GM12878 (cell line): ENCODE measurements at regions not wholly inside any gene's neighbourhood (a gene's known extent, or its start where the extent isn't known, plus 50 kb on each side); places are given as distances from the start of the nearest gene placed in this dataset.

Experiments used
- SREBF2 ChIP-seq: IDR thresholded peaks from 2 replicates; pipeline ENCODE4 v1.6.1; 2012; ENCODE audit warnings: mild to moderate bottlenecking, low read length
- ZNF217 ChIP-seq: fragments of 450-650 bp; IDR thresholded peaks from 2 replicates; pipeline ENCODE4 v1.6.1; 2017; ENCODE audit warnings: antibody characterized with exemption, mild to moderate bottlenecking
- TF ChIP-seq, protein P1 (sequence below), 3 experiments: IDR thresholded peaks in 2 of 3; conservative IDR thresholded peaks in 1 of 3; 2 replicates each; pipeline ENCODE4 v1.5.1; 2011; ENCODE audit warnings: low read depth in 3 of 3, low read length in 3 of 3, mild to moderate bottlenecking in 3 of 3, control low read depth in 2 of 3, moderate library complexity in 2 of 3, inconsistent platforms in 1 of 3, mixed read lengths in 1 of 3; ENCODE audit not compliant: control insufficient read depth in 2 of 3, insufficient read depth in 1 of 3; ENCODE audit errors: extremely low read depth in 1 of 3

DNA sequence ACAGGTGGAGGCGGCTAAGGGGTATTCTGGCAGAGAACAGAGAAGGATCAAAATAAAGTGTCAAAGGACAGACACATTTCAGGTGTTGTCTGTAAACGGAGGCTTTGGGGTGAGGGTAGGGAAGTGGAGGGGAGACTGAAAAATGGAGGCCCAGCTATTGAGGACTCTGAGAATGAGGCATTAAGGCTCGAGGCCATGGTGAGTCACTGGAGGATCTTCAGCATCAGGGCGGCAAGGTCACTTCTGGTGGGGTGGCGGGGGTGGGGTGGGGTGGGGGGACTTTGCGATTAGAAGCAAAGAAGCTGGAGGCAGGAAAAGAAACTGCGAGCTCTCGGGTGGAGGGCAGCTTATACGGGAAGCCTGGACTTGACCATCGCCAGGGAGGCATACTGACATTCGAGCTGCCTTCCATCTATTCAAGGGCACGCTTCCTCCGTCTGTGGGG lies 58.4 kb upstream of the PCGF5 start:
- no peak for TF ChIP-seq SREBF2
- TF ChIP-seq, protein P1, sequence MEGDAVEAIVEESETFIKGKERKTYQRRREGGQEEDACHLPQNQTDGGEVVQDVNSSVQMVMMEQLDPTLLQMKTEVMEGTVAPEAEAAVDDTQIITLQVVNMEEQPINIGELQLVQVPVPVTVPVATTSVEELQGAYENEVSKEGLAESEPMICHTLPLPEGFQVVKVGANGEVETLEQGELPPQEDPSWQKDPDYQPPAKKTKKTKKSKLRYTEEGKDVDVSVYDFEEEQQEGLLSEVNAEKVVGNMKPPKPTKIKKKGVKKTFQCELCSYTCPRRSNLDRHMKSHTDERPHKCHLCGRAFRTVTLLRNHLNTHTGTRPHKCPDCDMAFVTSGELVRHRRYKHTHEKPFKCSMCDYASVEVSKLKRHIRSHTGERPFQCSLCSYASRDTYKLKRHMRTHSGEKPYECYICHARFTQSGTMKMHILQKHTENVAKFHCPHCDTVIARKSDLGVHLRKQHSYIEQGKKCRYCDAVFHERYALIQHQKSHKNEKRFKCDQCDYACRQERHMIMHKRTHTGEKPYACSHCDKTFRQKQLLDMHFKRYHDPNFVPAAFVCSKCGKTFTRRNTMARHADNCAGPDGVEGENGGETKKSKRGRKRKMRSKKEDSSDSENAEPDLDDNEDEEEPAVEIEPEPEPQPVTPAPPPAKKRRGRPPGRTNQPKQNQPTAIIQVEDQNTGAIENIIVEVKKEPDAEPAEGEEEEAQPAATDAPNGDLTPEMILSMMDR (IDR thresholded peaks at IDR 0.05 in 2 of 3, conservative IDR thresholded peaks at IDR 0.05 in 1 of 3; ENCODE audit: control insufficient read depth in 2 of 3, extremely low read depth in 1 of 3, insufficient read depth in 1 of 3, low read depth in 3 of 3, low read length in 3 of 3) = no peak
- no peak for TF ChIP-seq ZNF217
